ENCODE measurements at regions not wholly inside any gene's neighbourhood (a gene's known extent, or its start where the extent isn't known, plus 50 kb on each side); places are given as distances from the start of the nearest gene placed in this dataset.

DNA sequence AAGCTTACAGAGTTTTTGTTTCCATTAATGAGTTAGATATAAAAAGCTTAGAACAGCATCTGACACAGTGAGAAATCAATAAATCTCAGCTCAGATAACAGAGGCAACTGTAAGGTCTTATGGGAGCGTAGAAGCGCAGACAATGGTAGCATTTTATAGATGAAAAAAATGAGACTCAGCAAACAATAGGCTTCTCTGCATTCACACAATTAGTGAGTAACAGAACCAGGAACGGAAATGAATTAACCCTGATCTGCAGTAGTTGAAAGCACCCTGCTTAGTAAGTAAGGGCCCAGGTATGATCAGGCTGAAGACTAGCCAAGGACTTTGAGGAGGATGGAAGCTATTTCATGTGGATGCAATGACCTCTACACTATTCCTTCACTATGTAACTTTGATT is 147.2 kb upstream of the EYA4 start:
- no peak overlapping the region for H3K9ac ChIP-seq (ENCODE audit: low read length)
- no peak overlapping the region for H3K4me2 ChIP-seq (ENCODE audit: low read length)
- H3K4me1 ChIP-seq (ENCODE audit: low read length), result no peaks in the 10 kb centered on the region; the same call in 1 of the 2 replicates
- H3K9me3 ChIP-seq (ENCODE audit: insufficient read depth, low read length), result no peaks in the 10 kb centered on the region
- no peak overlapping the region for H2AFZ ChIP-seq (ENCODE audit: low read depth, low read length)
- H3K4me3 ChIP-seq (ENCODE audit: low read length), result no peak overlapping the region
- H3K79me2 ChIP-seq (ENCODE audit: low read length), result no peaks in the 10 kb centered on the region
- H3K27ac ChIP-seq (ENCODE audit: low read length), result no peak overlapping the region
- no peaks in the 10 kb centered on the region for H3K27me3 ChIP-seq (ENCODE audit: low read depth, low read length)
- H3K36me3 ChIP-seq (replicated peaks; ENCODE audit: low read depth, low read length), result no peaks in the 10 kb centered on the region
- TF ChIP-seq EZH2phosphoT487 (IDR thresholded peaks at IDR 0.05; ENCODE audit: low read depth) (no peak), CTCF (IDR thresholded peaks at IDR 0.05; ENCODE audit: low read depth, low read length) (no peak)
- H4K20me1 ChIP-seq (ENCODE audit: insufficient read depth, low read length), result no peaks in the 10 kb centered on the region

DNA sequence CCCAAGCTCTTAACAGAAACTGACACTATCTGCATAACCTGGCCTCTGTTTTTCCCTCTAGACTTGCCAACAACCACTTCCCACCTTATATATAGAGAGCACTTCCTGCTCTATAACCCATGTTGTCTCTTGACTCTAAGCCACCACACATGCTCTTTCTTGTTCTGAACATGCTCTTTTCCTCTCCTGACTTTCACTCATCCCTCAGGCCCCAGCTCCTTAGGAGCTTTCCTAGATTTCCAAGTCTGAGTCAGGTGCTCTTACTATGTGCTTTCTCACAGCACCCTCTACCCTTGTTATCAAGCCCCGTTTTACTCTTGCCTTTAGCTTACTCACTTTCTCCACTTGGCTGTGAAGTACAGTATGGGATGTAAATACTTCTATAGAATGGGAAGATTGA is 143.9 kb upstream of the EYA4 start:
- Histone ChIP-seq H3K9me3 (ENCODE audit: insufficient read depth, low read length) (no peaks in the 10 kb centered on the region), H3K4me1 (ENCODE audit: low read length) (no peaks in the 10 kb centered on the region; the same call in 1 of the 2 replicates), H3K36me3 (replicated peaks; ENCODE audit: low read depth, low read length) (no peaks in the 10 kb centered on the region), H4K20me1 (ENCODE audit: insufficient read depth, low read length) (no peaks in the 10 kb centered on the region), H3K79me2 (ENCODE audit: low read length) (no peaks in the 10 kb centered on the region), H3K27me3 (ENCODE audit: low read depth, low read length) (no peaks in the 10 kb centered on the region), H3K4me3 (ENCODE audit: low read length) (no peak overlapping the region), H2AFZ (ENCODE audit: low read depth, low read length) (no peak overlapping the region), H3K4me2 (ENCODE audit: low read length) (no peak overlapping the region), H3K27ac (ENCODE audit: low read length) (no peak overlapping the region), H3K9ac (ENCODE audit: low read length) (no peak overlapping the region)
- no peak for TF ChIP-seq EZH2phosphoT487 (IDR thresholded peaks at IDR 0.05; ENCODE audit: low read depth)
- TF ChIP-seq CTCF (IDR thresholded peaks at IDR 0.05; ENCODE audit: low read depth, low read length), result no peak

DNA sequence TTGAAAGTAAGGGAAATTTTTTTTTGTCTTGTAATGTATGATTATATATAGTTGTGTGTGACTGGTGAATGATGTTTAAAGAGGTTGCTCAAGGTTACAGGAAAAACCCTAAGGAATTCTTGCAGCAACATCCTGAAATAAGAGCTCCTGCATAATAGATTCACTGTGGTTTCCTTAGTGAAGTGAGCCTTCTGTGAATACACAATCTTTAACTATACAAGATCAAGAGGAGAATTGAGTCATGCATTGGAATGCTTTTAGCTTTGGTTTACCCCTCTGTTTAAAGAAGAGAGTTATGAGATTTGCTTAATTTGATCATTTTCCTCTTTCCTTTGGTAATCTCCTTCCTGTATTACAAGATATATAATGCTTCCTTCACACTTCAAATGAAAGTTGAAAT is 141.6 kb upstream of the EYA4 start:
- H4K20me1 ChIP-seq (ENCODE audit: insufficient read depth, low read length), result no peaks in the 10 kb centered on the region
- no peaks in the 10 kb centered on the region for H3K27me3 ChIP-seq (ENCODE audit: low read depth, low read length)
- H3K27ac ChIP-seq (ENCODE audit: low read length), result no peak overlapping the region
- H3K4me3 ChIP-seq (ENCODE audit: low read length), result no peak overlapping the region
- TF ChIP-seq EZH2phosphoT487 (IDR thresholded peaks at IDR 0.05; ENCODE audit: low read depth), result no peak
- no peak for TF ChIP-seq CTCF (IDR thresholded peaks at IDR 0.05; ENCODE audit: low read depth, low read length)
- no peak overlapping the region for H2AFZ ChIP-seq (ENCODE audit: low read depth, low read length)
- H3K9ac ChIP-seq (ENCODE audit: low read length), result no peak overlapping the region
- no peaks in the 10 kb centered on the region for H3K36me3 ChIP-seq (replicated peaks; ENCODE audit: low read depth, low read length)
- no peaks in the 10 kb centered on the region for H3K4me1 ChIP-seq (ENCODE audit: low read length)
- no peaks in the 10 kb centered on the region for H3K9me3 ChIP-seq (ENCODE audit: insufficient read depth, low read length)
- no peaks in the 10 kb centered on the region for H3K79me2 ChIP-seq (ENCODE audit: low read length)
- no peak overlapping the region for H3K4me2 ChIP-seq (ENCODE audit: low read length)

GRCh38 chr6:133100865-133101264 is 140.3 kb upstream of the EYA4 start:
- Histone ChIP-seq H4K20me1 (ENCODE audit: insufficient read depth, low read length) (no peaks in the 10 kb centered on the region), H3K27ac (ENCODE audit: low read length) (no peak overlapping the region), H3K9me3 (ENCODE audit: insufficient read depth, low read length) (no peaks in the 10 kb centered on the region), H3K27me3 (ENCODE audit: low read depth, low read length) (no peaks in the 10 kb centered on the region), H3K79me2 (ENCODE audit: low read length) (no peaks in the 10 kb centered on the region), H3K4me1 (ENCODE audit: low read length) (no peaks in the 10 kb centered on the region), H3K36me3 (replicated peaks; ENCODE audit: low read depth, low read length) (no peaks in the 10 kb centered on the region), H3K4me3 (ENCODE audit: low read length) (no peak overlapping the region), H3K4me2 (ENCODE audit: low read length) (no peak overlapping the region), H3K9ac (ENCODE audit: low read length) (no peak overlapping the region), H2AFZ (ENCODE audit: low read depth, low read length) (no peak overlapping the region)
- TF ChIP-seq EZH2phosphoT487 (IDR thresholded peaks at IDR 0.05; ENCODE audit: low read depth) (no peak), CTCF (IDR thresholded peaks at IDR 0.05; ENCODE audit: low read depth, low read length) (no peak)
